HEK293T (cell line): ENCODE measurements at regions not wholly inside any gene's neighbourhood (a gene's known extent, or its start where the extent isn't known, plus 50 kb on each side); places are given as distances from the start of the nearest gene placed in this dataset.

ENCODE experiments used
- ARNT ChIP-seq: fragments of 450-650 bp; IDR thresholded peaks from 2 replicates; pipeline ENCODE4 v1.6.1; 2017; ENCODE audit warnings: mild to moderate bottlenecking
- BHLHE40 ChIP-seq: fragments of 450-650 bp; IDR thresholded peaks from 2 replicates; pipeline ENCODE4 v1.6.1; 2016; ENCODE audit warnings: mild to moderate bottlenecking, moderate library complexity, borderline replicate concordance
- FOXM1 ChIP-seq: fragments of 450-650 bp; IDR thresholded peaks from 2 replicates; pipeline ENCODE4 v1.6.1; 2017; ENCODE audit warnings: mild to moderate bottlenecking, borderline replicate concordance
- SP1 ChIP-seq: fragments of 450-650 bp; IDR thresholded peaks from 2 replicates; pipeline ENCODE4 v1.6.1; 2017
- TARDBP ChIP-seq: fragments of 450-650 bp; IDR thresholded peaks from 2 replicates; pipeline ENCODE4 v1.6.1; 2016
- ZNF384 ChIP-seq: fragments of 450-650 bp; IDR thresholded peaks from 2 replicates; pipeline ENCODE4 v1.6.1; 2016
- TF ChIP-seq, protein P1 (sequence below): fragments of 450-650 bp; IDR thresholded peaks from 2 replicates; pipeline ENCODE4 v1.6.1; 2016

DNA sequence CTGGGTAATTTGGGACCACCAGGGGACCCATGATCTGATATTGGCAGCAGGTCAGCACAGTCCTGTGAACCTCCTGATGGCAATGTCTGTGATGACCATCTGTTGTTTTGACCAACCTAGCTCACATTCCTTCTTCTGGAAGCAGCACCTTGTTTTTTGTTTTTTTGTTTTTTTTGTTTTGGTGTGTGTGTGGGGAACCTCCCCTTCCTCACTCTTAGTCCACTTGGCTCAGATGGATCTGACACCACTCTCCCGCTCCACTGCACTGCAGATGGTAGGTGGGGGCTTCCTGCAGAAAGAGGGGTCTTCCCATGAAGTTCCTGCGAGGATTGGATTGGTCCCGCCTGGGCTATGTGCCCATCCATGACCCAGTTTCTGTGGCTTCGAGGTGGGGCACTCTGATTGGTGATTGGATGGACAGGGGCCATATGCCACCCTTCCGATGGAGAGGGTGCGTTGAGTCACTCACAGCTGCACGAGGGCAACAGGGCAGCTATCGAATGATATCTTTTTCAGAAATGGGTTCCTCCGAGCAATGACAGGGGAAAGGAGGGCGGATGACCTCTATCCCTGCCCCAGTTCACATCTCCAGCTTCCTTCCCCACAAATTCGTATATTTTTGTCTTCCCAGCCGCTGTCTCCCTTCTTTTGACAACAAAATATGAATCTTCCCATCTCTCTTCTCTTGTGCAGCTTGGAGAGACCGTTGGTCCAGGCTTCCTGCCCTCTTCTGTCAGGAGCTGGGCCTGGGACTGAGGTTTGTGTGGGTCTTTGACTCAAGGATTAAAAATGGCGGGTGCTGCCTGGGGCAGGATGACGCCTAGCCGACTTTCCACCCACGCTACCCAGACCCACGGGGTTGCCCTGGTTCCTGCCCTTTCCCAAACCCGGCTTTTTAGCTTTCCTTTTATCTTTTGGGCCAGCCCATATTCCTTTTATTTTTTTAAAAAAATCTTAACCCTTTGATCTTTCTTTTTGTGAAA lies 132.1 kb upstream of the KCNG1 start:
- no peak for TF ChIP-seq ZNF384
- no peak for TF ChIP-seq TARDBP
- TF ChIP-seq, protein P1, sequence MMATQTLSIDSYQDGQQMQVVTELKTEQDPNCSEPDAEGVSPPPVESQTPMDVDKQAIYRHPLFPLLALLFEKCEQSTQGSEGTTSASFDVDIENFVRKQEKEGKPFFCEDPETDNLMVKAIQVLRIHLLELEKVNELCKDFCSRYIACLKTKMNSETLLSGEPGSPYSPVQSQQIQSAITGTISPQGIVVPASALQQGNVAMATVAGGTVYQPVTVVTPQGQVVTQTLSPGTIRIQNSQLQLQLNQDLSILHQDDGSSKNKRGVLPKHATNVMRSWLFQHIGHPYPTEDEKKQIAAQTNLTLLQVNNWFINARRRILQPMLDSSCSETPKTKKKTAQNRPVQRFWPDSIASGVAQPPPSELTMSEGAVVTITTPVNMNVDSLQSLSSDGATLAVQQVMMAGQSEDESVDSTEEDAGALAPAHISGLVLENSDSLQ, result no peak
- no peak for TF ChIP-seq BHLHE40
- no peak for TF ChIP-seq SP1
- TF ChIP-seq FOXM1, result no peak
- no peak for TF ChIP-seq ARNT
